H1 (cell line): ENCODE measurements at regions not wholly inside any gene's neighbourhood (a gene's known extent, or its start where the extent isn't known, plus 50 kb on each side); places are given as distances from the start of the nearest gene placed in this dataset.

Experiments used
- ATF2 ChIP-seq: IDR thresholded peaks from 2 replicates; pipeline ENCODE4 v1.6.1; 2012; ENCODE audit warnings: low read length, inconsistent platforms
- CHD2 ChIP-seq: IDR thresholded peaks from 2 replicates; pipeline ENCODE4 v1.6.1; 2012; ENCODE audit warnings: low read length, improper control_type of control experiment
- CTCF ChIP-seq, 3 experiments: IDR thresholded peaks; 1 replicate in 2 of 3; 2 replicates in 1 of 3; pipeline versions ENCODE4 v1.5.1 to v1.6.1; 2011; ENCODE audit warnings: low read length in 3 of 3, mild to moderate bottlenecking in 3 of 3, inconsistent platforms in 2 of 3, low read depth in 1 of 3, moderate library complexity in 1 of 3; ENCODE audit not compliant: insufficient read depth in 1 of 3; ENCODE audit errors: control extremely low read depth in 1 of 3
- MAX ChIP-seq: IDR thresholded peaks from 2 replicates; pipeline ENCODE4 v1.6.1; 2012; ENCODE audit warnings: inconsistent platforms
- RXRA ChIP-seq: IDR thresholded peaks from 2 replicates; pipeline ENCODE4 v1.6.1; 2011; ENCODE audit warnings: low read depth, mild to moderate bottlenecking, low read length, moderate library complexity; ENCODE audit not compliant: insufficient read depth
- SIX5 ChIP-seq: IDR thresholded peaks from 2 replicates; pipeline ENCODE4 v1.6.1; 2011; ENCODE audit warnings: mild to moderate bottlenecking, low read depth, low read length

- TF ChIP-seq ATF2 (no peak), RXRA (no peak), SIX5 (no peak), CTCF (IDR thresholded peaks at IDR 0.05; ENCODE audit: control extremely low read depth in 1 of 3, insufficient read depth in 1 of 3, low read depth in 1 of 3, low read length in 3 of 3) (no peak), MAX (no peak), CHD2 (no peak)
These were observed 366.6 kb downstream of the EMP1 start (continued) for GRCh38 chr12:13562915-13563742.
